Activated naive CD8-positive, alpha-beta T cell treated with anti-CD3 and anti-CD28 coated beads, Interleukin-2, amount 50 U/mL, for 24 hours (primary cell): ENCODE measurements at regions not wholly inside any gene's neighbourhood (a gene's known extent, or its start where the extent isn't known, plus 50 kb on each side); places are given as distances from the start of the nearest gene placed in this dataset.
"Not testable (repeated sequence)": the region's sequence is repeated elsewhere in the genome, so short reads cannot be mapped to it uniquely, and the experiment has no call there.

ENCODE experiments used
- ATAC-seq: fragments of 150-1000 bp; cut with Tn5 transposase; one replicate; pipeline ENCODE4 v1.10.0; 2021
- DNase-seq: peaks from one replicate; pipeline ENCODE4 v3.0.0; 2021
- H3K27ac Mint-ChIP-seq: one replicate; pipeline ENCODE4 v1.8.0; 2021; ENCODE audit warnings: mild to moderate bottlenecking, mixed read lengths
- H3K27me3 Mint-ChIP-seq: one replicate; pipeline ENCODE4 v1.8.0; 2021; ENCODE audit warnings: mixed read lengths
- H3K36me3 Mint-ChIP-seq: one replicate; pipeline ENCODE4 v1.8.0; 2021; ENCODE audit warnings: low read depth, mixed read lengths
- H3K4me1 Mint-ChIP-seq: one replicate; pipeline ENCODE4 v1.8.0; 2021; ENCODE audit warnings: mixed read lengths
- H3K4me3 Mint-ChIP-seq: one replicate; pipeline ENCODE4 v1.8.0; 2021; ENCODE audit warnings: mild to moderate bottlenecking, moderate library complexity, mixed read lengths
- H3K9me3 Mint-ChIP-seq: one replicate; pipeline ENCODE4 v1.8.0; 2021; ENCODE audit warnings: mixed read lengths

DNA sequence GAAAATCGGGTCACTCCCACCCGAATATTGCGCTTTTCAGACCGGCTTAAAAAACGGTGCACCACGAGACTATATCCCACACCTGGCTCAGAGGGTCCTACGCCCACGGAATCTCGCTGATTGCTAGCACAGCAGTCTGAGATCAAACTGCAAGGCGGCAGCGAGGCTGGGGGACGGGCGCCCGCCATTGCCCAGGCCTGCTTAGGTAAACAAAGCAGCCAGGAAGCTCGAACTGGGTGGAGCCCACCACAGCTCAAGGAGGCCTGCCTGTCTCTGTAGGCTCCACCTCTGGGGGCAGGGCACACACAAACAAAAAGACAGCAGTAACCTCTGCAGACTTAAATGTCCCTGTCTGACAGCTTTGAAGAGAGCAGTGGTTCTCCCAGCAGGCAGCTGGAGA, 611.9 kb upstream of the INTU start:
- not testable (repeated sequence) for DNase-seq, H3K27me3 Mint-ChIP-seq, H3K36me3 Mint-ChIP-seq, H3K27ac Mint-ChIP-seq, H3K4me3 Mint-ChIP-seq, H3K9me3 Mint-ChIP-seq, ATAC-seq, H3K4me1 Mint-ChIP-seq

DNA sequence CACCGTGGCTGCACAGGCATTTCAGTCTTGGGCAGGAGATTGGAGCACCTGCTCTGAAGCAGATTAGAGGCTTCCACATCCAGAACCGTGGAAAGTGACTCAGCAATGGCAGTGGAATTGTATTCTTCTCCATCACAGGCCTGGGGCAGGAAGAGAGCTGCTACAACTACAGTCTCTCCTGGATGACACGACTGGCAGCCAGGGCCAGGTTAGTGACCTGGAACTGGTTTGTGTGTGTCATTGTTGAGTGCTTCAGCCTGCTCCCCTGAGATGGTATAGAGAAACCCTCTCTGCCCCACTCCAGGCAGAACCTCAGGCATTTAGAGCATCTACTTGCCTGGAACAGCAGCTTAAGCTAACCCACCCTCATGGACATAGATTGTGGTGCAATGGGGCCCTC, 596.5 kb upstream of the INTU start:
- no peaks in the 10 kb centered on the region for H3K36me3 Mint-ChIP-seq
- H3K4me3 Mint-ChIP-seq, result no peak overlapping the region
- DNase-seq (no peak), ATAC-seq (no peak)
- no peaks in the 10 kb centered on the region for H3K27me3 Mint-ChIP-seq
- no peak overlapping the region for H3K27ac Mint-ChIP-seq
- peaks cover 3% of the 10 kb centered on the region for H3K9me3 Mint-ChIP-seq
- no peaks in the 10 kb centered on the region for H3K4me1 Mint-ChIP-seq

DNA sequence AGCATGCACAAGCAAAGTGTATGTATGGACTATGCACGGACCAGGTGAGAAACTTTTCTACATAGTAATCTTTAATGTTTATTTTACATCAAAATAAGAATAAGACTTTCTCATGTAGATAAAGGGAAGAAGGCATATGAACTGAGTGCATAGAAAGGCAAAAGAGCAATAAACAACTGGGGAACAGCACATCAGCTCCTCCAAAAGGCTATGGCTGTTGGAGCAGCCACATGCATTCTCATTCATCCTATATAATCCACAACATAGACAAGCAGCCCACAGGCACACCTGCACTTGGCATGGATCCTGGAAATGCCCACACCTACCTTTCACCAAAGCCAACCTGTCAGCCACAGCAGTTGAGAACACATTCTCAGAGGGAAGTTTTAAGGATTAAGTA, 586.9 kb upstream of the INTU start:
- no peaks in the 10 kb centered on the region for H3K27me3 Mint-ChIP-seq
- no peaks in the 10 kb centered on the region for H3K36me3 Mint-ChIP-seq
- no peaks in the 10 kb centered on the region for H3K4me1 Mint-ChIP-seq

DNA sequence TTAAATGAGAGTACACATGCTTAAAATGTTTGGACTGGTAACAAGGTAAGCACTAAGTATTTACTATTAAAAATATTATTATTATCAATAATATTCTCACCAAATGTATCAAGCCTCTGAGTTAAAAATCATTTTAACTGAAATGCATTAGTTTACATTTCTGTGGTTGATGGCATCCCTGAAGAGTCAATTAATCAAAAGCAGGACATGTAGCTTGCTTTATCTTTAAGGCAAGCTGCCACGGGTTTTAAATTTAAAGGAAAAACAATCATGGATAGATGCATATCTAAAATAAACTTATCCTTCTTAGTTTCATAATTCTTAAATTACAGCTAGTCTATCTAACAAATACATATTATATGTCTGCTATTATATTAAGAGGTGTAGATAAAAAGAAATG, 584.8 kb upstream of the INTU start:
- H3K27me3 Mint-ChIP-seq, result no peaks in the 10 kb centered on the region
- H3K27ac Mint-ChIP-seq, result no peak overlapping the region
- H3K4me3 Mint-ChIP-seq, result no peak overlapping the region
- peaks cover 17% of the 10 kb centered on the region for H3K9me3 Mint-ChIP-seq
- DNase-seq (no peak), ATAC-seq (no peak)
- no peaks in the 10 kb centered on the region for H3K4me1 Mint-ChIP-seq
- H3K36me3 Mint-ChIP-seq, result no peaks in the 10 kb centered on the region

More for the DNA sequence above, 586.9 kb upstream of the INTU start:
- DNase-seq (no peak), ATAC-seq (no peak)
- Mint-ChIP-seq H3K4me3 (no peak overlapping the region), H3K9me3 (peaks cover 13% of the 10 kb centered on the region), H3K27ac (no peak overlapping the region)

DNA sequence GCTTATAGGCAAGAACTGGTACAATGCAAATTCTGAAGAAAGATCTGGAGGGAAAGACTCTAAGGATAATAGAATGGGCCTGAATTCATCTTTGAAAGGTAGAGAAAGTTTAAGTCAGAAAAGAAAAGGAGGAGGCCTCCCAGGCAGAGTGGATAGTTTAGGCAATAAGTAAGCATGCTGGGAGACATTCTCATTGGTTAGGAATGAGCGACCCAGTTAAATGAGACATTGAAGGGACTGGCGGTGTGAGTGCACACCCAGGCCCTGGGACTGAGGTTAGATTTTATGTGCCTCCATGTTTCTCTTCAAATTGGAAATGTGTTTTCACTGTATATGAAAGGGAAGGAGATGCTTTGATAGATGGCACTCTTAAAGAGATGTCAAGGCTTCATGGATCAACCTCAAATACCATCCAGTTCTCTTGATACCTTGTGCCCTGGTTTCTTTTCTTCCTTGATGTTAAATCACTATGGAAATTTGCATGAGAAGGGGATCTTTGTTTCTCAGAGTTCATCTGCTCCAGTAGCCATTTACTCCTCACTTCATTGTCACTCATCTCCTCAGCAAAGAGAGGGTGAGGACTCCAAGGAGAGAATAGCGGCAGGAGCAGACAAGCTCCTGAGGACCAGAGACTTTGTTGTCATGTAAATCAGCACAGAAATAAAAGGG, 584.2 kb upstream of the INTU start:
- Mint-ChIP-seq H3K4me1 (no peaks in the 10 kb centered on the region), H3K36me3 (no peaks in the 10 kb centered on the region), H3K27ac (no peak overlapping the region), H3K9me3 (peaks cover 17% of the 10 kb centered on the region), H3K27me3 (no peaks in the 10 kb centered on the region), H3K4me3 (no peak overlapping the region)
- DNase-seq (no peak), ATAC-seq (no peak)

DNA sequence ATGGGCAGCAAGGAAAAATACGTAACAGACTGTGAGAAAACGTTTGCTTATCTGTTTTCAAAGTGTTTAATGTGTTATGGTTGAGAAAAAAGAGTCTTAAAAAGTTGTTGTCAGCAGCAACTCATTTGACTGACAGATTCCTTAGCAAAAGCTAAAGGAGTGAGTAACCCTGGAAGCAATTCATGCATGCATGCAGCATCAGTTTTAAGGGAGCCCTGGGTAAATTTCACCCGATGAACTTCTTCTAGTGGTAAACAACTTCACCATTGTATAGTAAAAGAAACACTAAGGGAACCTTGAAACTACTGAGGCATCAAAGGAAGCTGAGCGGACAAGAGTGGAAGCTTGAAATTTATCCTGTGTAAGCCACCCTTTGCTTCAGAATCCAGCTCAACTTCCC, 583.2 kb upstream of the INTU start:
- Mint-ChIP-seq H3K27me3 (no peaks in the 10 kb centered on the region), H3K27ac (no peak overlapping the region)
- DNase-seq, result no peak

DNA sequence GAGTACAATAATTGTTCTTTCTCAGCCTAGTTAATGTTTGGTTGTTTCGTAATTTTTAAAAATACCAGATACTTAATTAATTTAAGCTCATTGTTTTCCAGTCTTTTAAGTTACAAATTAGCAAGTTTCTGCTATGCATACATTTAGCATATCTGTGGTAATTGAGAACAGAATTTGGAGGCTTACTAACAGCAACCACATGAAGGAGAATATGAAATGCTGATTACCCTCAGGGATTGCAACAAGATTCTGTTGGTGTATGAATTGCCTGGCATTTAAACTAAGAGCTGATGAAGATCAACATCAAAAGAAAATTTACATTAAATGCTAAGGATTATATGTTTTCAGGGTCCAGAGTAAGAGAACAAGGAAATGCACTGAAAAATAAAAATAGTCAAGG, 580.0 kb upstream of the INTU start:
- Mint-ChIP-seq H3K36me3 (no peaks in the 10 kb centered on the region), H3K4me1 (no peaks in the 10 kb centered on the region), H3K27me3 (no peaks in the 10 kb centered on the region), H3K4me3 (no peak overlapping the region), H3K27ac (no peak overlapping the region), H3K9me3 (peaks cover 24% of the 10 kb centered on the region)
- DNase-seq (no peak), ATAC-seq (no peak)

More for the DNA sequence above, 583.2 kb upstream of the INTU start:
- no peaks in the 10 kb centered on the region for H3K36me3 Mint-ChIP-seq
- H3K4me3 Mint-ChIP-seq, result no peak overlapping the region
- H3K9me3 Mint-ChIP-seq, result peaks cover 11% of the 10 kb centered on the region
- H3K4me1 Mint-ChIP-seq, result no peaks in the 10 kb centered on the region
- ATAC-seq, result no peak

DNA sequence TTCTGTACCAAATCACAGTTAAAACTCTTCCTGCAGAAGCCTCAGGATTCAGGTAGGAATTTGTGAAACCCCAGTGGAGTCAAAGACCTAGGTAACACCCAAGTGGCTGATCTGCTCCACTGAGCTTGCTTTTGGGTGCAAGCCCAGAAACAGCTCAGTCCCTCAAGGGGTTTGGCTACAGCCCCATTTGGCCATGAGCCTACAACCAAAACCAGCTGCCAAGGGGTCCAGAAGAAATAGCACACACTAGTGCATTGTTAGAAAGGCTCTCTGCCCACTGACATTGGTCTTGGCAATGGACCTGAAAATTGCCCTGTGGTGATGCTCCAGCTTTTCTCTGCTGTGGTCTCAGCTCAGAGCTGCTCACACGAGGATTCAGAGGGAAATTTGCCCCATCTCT, 577.4 kb upstream of the INTU start:
- Mint-ChIP-seq H3K4me3 (no peak overlapping the region), H3K4me1 (no peaks in the 10 kb centered on the region), H3K27me3 (no peaks in the 10 kb centered on the region), H3K36me3 (no peaks in the 10 kb centered on the region), H3K9me3 (peaks cover 27% of the 10 kb centered on the region), H3K27ac (no peak overlapping the region)
- ATAC-seq (no peak), DNase-seq (no peak)

DNA sequence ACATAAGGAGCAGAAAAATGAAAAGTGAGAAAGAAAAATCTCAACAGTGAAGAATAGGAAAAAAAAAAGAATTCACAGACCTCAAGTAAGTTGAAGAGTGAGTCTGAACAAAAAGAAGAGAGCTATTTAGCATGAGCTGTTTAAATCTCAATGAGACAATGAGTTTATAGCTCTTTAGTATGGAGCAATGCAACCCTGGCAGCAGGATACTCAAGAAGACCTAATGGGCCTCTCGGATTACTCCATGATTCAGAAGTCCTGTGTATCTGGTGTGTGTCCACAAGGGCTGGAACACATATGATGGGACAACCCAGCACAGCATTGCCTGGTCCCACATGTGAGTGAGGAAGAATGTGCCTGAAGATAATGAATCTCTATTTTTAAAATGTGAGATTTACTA, 563.1 kb upstream of the INTU start:
- no peaks in the 10 kb centered on the region for H3K27me3 Mint-ChIP-seq
- H3K4me3 Mint-ChIP-seq, result no peak overlapping the region
- H3K9me3 Mint-ChIP-seq, result no peaks in the 10 kb centered on the region
- ATAC-seq (no peak), DNase-seq (no peak)
- no peaks in the 10 kb centered on the region for H3K36me3 Mint-ChIP-seq
- no peak overlapping the region for H3K27ac Mint-ChIP-seq
- H3K4me1 Mint-ChIP-seq, result no peaks in the 10 kb centered on the region

DNA sequence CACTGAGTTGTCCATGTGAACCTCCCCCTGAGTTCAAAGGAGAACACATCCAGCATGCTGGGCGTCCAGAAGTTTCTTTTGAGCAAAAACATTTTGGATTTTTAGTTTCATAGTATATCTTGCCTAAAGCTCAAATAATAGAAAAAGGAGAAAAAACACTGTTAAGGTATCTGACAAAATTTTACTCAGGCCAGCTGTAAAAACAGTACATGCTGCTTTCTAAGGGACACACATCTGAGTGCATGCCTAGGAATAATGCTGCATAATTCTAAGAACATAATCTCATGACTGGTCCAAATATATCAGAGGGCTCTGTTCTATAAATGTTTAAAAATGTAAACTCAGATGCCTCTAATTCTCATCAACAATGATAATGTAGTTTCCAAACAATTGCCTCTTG, 561.3 kb upstream of the INTU start:
- no peaks in the 10 kb centered on the region for H3K4me1 Mint-ChIP-seq
- no peak overlapping the region for H3K4me3 Mint-ChIP-seq
- no peaks in the 10 kb centered on the region for H3K9me3 Mint-ChIP-seq
- ATAC-seq, result no peak
- DNase-seq, result no peak
- H3K36me3 Mint-ChIP-seq, result no peaks in the 10 kb centered on the region
- H3K27me3 Mint-ChIP-seq, result no peaks in the 10 kb centered on the region
- H3K27ac Mint-ChIP-seq, result no peak overlapping the region

DNA sequence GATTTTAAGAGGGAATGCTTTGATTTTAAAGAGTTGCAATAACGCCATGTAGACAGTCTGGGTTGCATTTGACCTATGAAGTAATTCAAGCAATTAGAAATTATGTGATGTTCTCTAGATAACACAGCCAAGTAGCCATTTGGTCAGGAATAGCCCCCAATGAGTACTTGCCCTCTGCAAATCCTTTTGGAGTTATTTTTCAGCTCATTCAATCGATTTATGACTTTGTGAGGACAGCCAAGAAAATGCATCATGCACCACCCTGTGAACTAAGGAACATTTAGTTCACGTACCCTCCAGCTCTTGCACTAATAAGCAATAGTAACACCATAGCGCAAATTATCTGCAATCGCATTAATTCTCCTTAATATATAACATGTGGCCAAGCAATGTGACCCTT, 552.6 kb upstream of the INTU start:
- Mint-ChIP-seq H3K36me3 (no peaks in the 10 kb centered on the region), H3K4me3 (no peak overlapping the region), H3K27ac (no peak overlapping the region), H3K27me3 (no peaks in the 10 kb centered on the region), H3K9me3 (no peaks in the 10 kb centered on the region), H3K4me1 (no peaks in the 10 kb centered on the region)
- DNase-seq (no peak), ATAC-seq (no peak)

DNA sequence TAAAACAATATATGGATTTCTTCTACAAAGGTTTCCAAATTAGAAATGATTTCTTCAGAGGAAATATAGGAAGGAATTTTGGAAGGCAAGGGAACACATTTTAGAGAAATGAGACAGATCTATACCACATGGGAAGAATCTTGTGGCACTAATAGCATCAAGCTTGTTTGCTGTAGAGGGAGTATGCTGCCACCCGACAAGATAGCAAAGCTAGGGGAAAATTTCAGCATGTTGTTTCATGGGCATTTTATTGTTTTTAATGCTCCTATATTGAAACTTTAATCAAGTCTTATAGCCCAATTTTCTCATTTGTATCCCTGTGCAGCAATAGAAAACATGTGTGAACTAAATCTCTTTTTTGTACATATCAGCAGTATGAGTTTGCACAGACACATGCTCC, 551.7 kb upstream of the INTU start:
- Mint-ChIP-seq H3K4me3 (no peak overlapping the region), H3K4me1 (no peaks in the 10 kb centered on the region), H3K36me3 (no peaks in the 10 kb centered on the region), H3K9me3 (peaks cover 5% of the 10 kb centered on the region), H3K27me3 (no peaks in the 10 kb centered on the region), H3K27ac (no peak overlapping the region)
- DNase-seq, result no peak
- no peak for ATAC-seq

DNA sequence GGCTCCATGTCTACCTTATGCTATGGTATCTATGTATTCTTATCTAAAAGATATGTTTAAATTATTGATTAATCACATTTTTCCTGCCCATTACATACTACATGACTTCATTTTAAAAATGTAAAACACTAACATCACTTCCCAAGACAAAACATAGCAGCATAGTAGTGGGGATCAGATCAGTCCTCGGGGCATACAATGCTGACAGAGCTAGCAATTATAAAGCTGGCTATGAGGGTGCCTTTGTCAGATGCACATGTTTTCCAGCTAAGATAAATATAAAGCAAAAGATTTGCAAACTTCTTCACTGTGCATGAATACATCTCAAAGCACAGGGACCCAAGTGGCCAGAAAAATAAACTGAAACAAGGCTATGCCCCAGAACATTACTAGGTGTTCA, 549.8 kb upstream of the INTU start:
- H3K4me3 Mint-ChIP-seq, result no peak overlapping the region
- no peaks in the 10 kb centered on the region for H3K4me1 Mint-ChIP-seq
- no peak for DNase-seq
- H3K27ac Mint-ChIP-seq, result no peak overlapping the region
- peaks cover 5% of the 10 kb centered on the region for H3K9me3 Mint-ChIP-seq
- no peak for ATAC-seq
- H3K36me3 Mint-ChIP-seq, result no peaks in the 10 kb centered on the region
- no peaks in the 10 kb centered on the region for H3K27me3 Mint-ChIP-seq

DNA sequence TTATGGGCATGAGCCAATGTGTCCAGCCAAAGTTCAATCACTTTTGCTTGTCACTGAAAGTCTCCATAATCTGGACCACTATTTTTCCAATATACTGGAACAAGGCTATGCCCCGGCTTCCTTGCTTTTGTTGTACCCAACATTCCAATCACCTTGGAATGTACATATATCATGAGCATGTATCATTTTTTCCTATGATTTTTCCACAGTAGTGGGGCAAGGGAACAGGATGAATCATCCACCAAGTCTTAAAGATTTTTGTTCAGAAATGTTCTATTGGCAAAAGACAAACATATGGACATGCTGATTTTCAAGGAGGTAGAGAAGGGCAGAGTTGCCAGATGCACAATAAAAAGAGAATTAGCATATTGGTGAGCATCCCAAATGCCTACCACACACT, 548.1 kb upstream of the INTU start:
- DNase-seq, result no peak
- H3K4me3 Mint-ChIP-seq, result no peak overlapping the region
- no peak overlapping the region for H3K27ac Mint-ChIP-seq
- H3K4me1 Mint-ChIP-seq, result no peaks in the 10 kb centered on the region
- peaks cover 9% of the 10 kb centered on the region for H3K9me3 Mint-ChIP-seq
- no peaks in the 10 kb centered on the region for H3K36me3 Mint-ChIP-seq
- no peaks in the 10 kb centered on the region for H3K27me3 Mint-ChIP-seq
- no peak for ATAC-seq

DNA sequence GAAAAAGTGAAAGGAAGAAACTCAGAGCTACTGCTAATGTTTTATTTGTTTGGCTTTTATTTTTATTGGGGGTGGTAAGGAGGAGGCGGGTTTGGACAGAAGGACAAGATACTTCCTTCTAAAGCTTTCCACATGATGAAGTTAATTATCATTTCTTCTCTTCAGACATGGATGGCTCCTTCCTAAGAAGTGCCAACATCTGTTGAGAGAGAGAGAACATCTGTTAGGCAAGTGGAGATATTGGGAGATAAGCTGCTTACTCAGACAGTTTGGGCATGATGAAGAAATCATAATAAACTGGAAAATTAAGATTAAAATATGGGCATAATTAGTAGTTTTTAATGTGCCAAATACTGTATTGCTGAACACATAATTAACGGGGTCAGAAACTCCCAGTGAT, 535.7 kb upstream of the INTU start:
- Mint-ChIP-seq H3K4me1 (no peaks in the 10 kb centered on the region), H3K27me3 (no peaks in the 10 kb centered on the region), H3K36me3 (no peaks in the 10 kb centered on the region), H3K4me3 (no peak overlapping the region), H3K9me3 (peaks cover 8% of the 10 kb centered on the region), H3K27ac (no peak overlapping the region)
- DNase-seq (no peak), ATAC-seq (no peak)

DNA sequence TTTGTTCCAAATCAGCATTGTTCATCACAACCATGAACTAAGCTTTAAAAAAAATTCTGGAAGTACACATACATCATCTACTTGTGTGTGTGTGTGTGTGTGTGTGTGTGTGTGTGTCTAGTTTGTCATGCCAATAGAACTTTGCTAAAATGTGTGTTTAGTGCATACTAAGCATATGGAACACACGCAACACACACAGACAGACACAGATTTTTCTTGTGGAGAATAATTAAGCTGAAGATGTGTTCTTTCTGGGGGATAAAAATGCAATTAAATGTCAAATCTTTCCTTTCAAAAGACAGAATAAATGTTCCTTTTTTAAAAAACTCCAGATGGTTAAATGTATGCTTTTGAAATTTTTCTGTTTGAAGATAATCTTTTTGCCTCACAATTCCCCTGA, 530.4 kb upstream of the INTU start:
- no peaks in the 10 kb centered on the region for H3K36me3 Mint-ChIP-seq
- ATAC-seq (no peak), DNase-seq (no peak)
- no peaks in the 10 kb centered on the region for H3K4me1 Mint-ChIP-seq
- no peak overlapping the region for H3K4me3 Mint-ChIP-seq
- no peaks in the 10 kb centered on the region for H3K9me3 Mint-ChIP-seq
- no peak overlapping the region for H3K27ac Mint-ChIP-seq
- H3K27me3 Mint-ChIP-seq, result no peaks in the 10 kb centered on the region
